ENCODE measurements at regions not wholly inside any gene's neighbourhood (a gene's known extent, or its start where the extent isn't known, plus 50 kb on each side); places are given as distances from the start of the nearest gene placed in this dataset.

- Histone ChIP-seq H3K27ac (ENCODE audit: low read depth in 1 of 2, low read length in 1 of 2) (no peak overlapping the region), H3K27me3 (ENCODE audit: control insufficient read depth in 3 of 3, insufficient read depth in 3 of 3, low read length in 2 of 3) (no peaks in the 10 kb centered on the region), H3K4me3 (no peak overlapping the region), H3K9ac (ENCODE audit: insufficient read depth in 1 of 2, low read length in 2 of 2) (no peak overlapping the region), H3K4me1 (ENCODE audit: control insufficient read depth in 5 of 5, insufficient read depth in 5 of 5, low read length in 5 of 5) (no peaks in the 10 kb centered on the region), H3K36me3 (ENCODE audit: control insufficient read depth in 4 of 4, insufficient read depth in 4 of 4, low read length in 4 of 4) (no peaks in the 10 kb centered on the region), H3K9me3 (ENCODE audit: control insufficient read depth in 4 of 4, insufficient read depth in 3 of 4, low read length in 3 of 4) (peaks cover 0 to 2% (median 0%) of the 10 kb centered on the region in 4 donors)
- ATAC-seq (ENCODE audit: insufficient read depth, low FRiP score) (no peak), DNase-seq (peak in 2 of 3 donors; percentile 5 to 40)
- no peak for TF ChIP-seq CTCF (IDR thresholded peaks at IDR 0.05; ENCODE audit: control extremely low read depth, extremely low read depth)
- 40 to 63% methylated on average over 4 of the region's 4 CpGs for WGBS, 2 donors
Observed at GRCh38 chr3:96192966-96193550, 621.3 kb upstream of the EPHA6 start.

GRCh38 chr3:96200897-96201296 is 613.5 kb upstream of the EPHA6 start:
- no peak overlapping the region for H3K4me3 ChIP-seq
- H3K27me3 ChIP-seq (ENCODE audit: control insufficient read depth in 3 of 3, insufficient read depth in 3 of 3, low read length in 2 of 3): no peaks in the 10 kb centered on the region
- WGBS, 2 donors: 79 to 85% methylated on average over 1 of the region's 1 CpG
- H3K9ac ChIP-seq (ENCODE audit: insufficient read depth in 1 of 2, low read length in 2 of 2): no peak overlapping the region
- H3K36me3 ChIP-seq (ENCODE audit: control insufficient read depth in 4 of 4, insufficient read depth in 4 of 4, low read length in 4 of 4): no peaks in the 10 kb centered on the region
- ATAC-seq (ENCODE audit: insufficient read depth, low FRiP score) (no peak), DNase-seq (no peak)
- H3K9me3 ChIP-seq (ENCODE audit: control insufficient read depth in 4 of 4, insufficient read depth in 3 of 4, low read length in 3 of 4): peaks cover 0 to 7% (median 0%) of the 10 kb centered on the region in 4 donors
- H3K4me1 ChIP-seq (ENCODE audit: control insufficient read depth in 5 of 5, insufficient read depth in 5 of 5, low read length in 5 of 5): no peaks in the 10 kb centered on the region
- no peak overlapping the region for H3K27ac ChIP-seq (ENCODE audit: low read depth in 1 of 2, low read length in 1 of 2)
- no peak for TF ChIP-seq CTCF (IDR thresholded peaks at IDR 0.05; ENCODE audit: control extremely low read depth, extremely low read depth)

GRCh38 chr3:96201463-96201862 is 612.9 kb upstream of the EPHA6 start:
- Histone ChIP-seq H3K27me3 (ENCODE audit: control insufficient read depth in 3 of 3, insufficient read depth in 3 of 3, low read length in 2 of 3) (no peaks in the 10 kb centered on the region), H3K36me3 (ENCODE audit: control insufficient read depth in 4 of 4, insufficient read depth in 4 of 4, low read length in 4 of 4) (no peaks in the 10 kb centered on the region), H3K9ac (ENCODE audit: insufficient read depth in 1 of 2, low read length in 2 of 2) (no peak overlapping the region), H3K27ac (ENCODE audit: low read depth in 1 of 2, low read length in 1 of 2) (no peak overlapping the region), H3K4me3 (no peak overlapping the region), H3K9me3 (ENCODE audit: control insufficient read depth in 4 of 4, insufficient read depth in 3 of 4, low read length in 3 of 4) (peaks cover 0 to 7% (median 0%) of the 10 kb centered on the region in 4 donors), H3K4me1 (ENCODE audit: control insufficient read depth in 5 of 5, insufficient read depth in 5 of 5, low read length in 5 of 5) (no peaks in the 10 kb centered on the region)
- ATAC-seq (ENCODE audit: insufficient read depth, low FRiP score) (no peak), DNase-seq (no peak)
- TF ChIP-seq CTCF (IDR thresholded peaks at IDR 0.05; ENCODE audit: control extremely low read depth, extremely low read depth): no peak
- 92% methylated on average over 6 of the region's 6 CpGs for WGBS, 2 donors

- no peak for DNase-seq
- Histone ChIP-seq H3K4me1 (ENCODE audit: control insufficient read depth in 5 of 5, insufficient read depth in 5 of 5, low read length in 5 of 5) (no peaks in the 10 kb centered on the region), H3K9ac (ENCODE audit: insufficient read depth in 1 of 2, low read length in 2 of 2) (no peak overlapping the region), H3K9me3 (ENCODE audit: control insufficient read depth in 4 of 4, insufficient read depth in 3 of 4, low read length in 3 of 4) (peaks cover 0 to 7% (median 0%) of the 10 kb centered on the region in 4 donors), H3K27ac (ENCODE audit: low read depth in 1 of 2, low read length in 1 of 2) (no peak overlapping the region), H3K36me3 (ENCODE audit: control insufficient read depth in 4 of 4, insufficient read depth in 4 of 4, low read length in 4 of 4) (no peaks in the 10 kb centered on the region), H3K4me3 (no peak overlapping the region), H3K27me3 (ENCODE audit: control insufficient read depth in 3 of 3, insufficient read depth in 3 of 3, low read length in 2 of 3) (no peaks in the 10 kb centered on the region)
- 97 to 100% methylated on average over 1 of the region's 1 CpG for WGBS, 2 donors
- no peak for ATAC-seq (ENCODE audit: insufficient read depth, low FRiP score)
- no peak for TF ChIP-seq CTCF (IDR thresholded peaks at IDR 0.05; ENCODE audit: control extremely low read depth, extremely low read depth)
Observed at GRCh38 chr3:96202181-96202580, 612.2 kb upstream of the EPHA6 start.

Data from lung (tissue), 11 donors.